Thoracic aorta (tissue), 2 donors: ENCODE measurements at regions not wholly inside any gene's neighbourhood (a gene's known extent, or its start where the extent isn't known, plus 50 kb on each side); places are given as distances from the start of the nearest gene placed in this dataset.

Experiments used
- ATAC-seq: fragments of 150-250 bp; one replicate; pipeline ENCODE4 v1.8.0; 2017; ENCODE audit warnings: low read depth; ENCODE audit not compliant: insufficient number of reproducible peaks, low FRiP score
- DNase-seq: peaks from one replicate; pipeline ENCODE4 v3.0.0-alpha.2; 2020; ENCODE audit warnings: low spot score
- H3K27ac ChIP-seq, 2 donors: fragments of 200-600 bp; sonication (generic); 1 replicate in 1 of 2; 2 replicates in 1 of 2; pipeline ENCODE4 v1.5.1; 2016; ENCODE audit warnings: mild to moderate bottlenecking in 2 of 2, moderate library complexity in 2 of 2
- H3K27me3 ChIP-seq: fragments of 200-600 bp; sonication (generic); replicated peaks from 2 replicates; pipeline ENCODE4 v1.6.0; 2016; ENCODE audit warnings: mild to moderate bottlenecking; ENCODE audit not compliant: insufficient read depth
- H3K36me3 ChIP-seq: fragments of 200-600 bp; sonication (generic); one replicate; pipeline ENCODE4 v1.5.1; 2016
- H3K4me1 ChIP-seq, 2 donors: fragments of 200-600 bp; sonication (generic); 1 replicate in 1 of 2; 2 replicates in 1 of 2; pipeline versions ENCODE4 v1.5.1 to v1.6.0; 2016; ENCODE audit warnings: low read depth in 2 of 2, mild to moderate bottlenecking in 1 of 2; ENCODE audit not compliant: control insufficient read depth in 1 of 2
- H3K4me3 ChIP-seq: fragments of 200-600 bp; sonication (generic); 2 replicates; pipeline ENCODE4 v1.5.1; 2016; ENCODE audit warnings: mild to moderate bottlenecking
- H3K9me3 ChIP-seq: fragments of 200-600 bp; sonication (generic); 2 replicates; pipeline ENCODE4 v1.5.1; 2016
- TF ChIP-seq, protein P1 (sequence below): fragments of 200-600 bp; sonication (generic); IDR thresholded peaks from one replicate; pipeline ENCODE4 v1.5.1; 2019; ENCODE audit warnings: antibody characterized with exemption

DNA sequence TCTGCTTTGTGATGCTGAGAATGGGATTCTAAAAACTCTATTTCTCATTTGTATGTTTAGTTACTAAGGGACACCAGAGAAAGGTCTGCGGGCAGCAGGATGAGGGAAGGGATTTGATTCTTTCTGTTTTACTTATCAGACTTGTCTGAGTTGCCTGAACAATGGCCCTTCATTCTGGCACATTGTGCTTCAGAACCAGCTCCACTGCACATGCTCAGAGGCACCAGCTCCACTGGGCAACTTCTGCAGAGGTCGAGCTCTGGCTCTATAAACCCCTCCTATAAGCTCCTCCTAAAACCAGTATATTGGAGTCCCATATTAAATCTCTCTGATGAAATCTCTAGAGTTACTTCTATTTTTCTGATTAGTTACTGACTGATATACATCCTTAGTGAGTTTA, 453.2 kb upstream of the CDIN1 start:
- no peak overlapping the region for H3K4me3 ChIP-seq
- H3K27me3 ChIP-seq, result no peaks in the 10 kb centered on the region
- H3K36me3 ChIP-seq, result no peaks in the 10 kb centered on the region
- no peak overlapping the region for H3K27ac ChIP-seq
- H3K9me3 ChIP-seq, result no peaks in the 10 kb centered on the region
- DNase-seq (no peak), ATAC-seq (no peak)
- no peaks in the 10 kb centered on the region for H3K4me1 ChIP-seq
- TF ChIP-seq, protein P1, sequence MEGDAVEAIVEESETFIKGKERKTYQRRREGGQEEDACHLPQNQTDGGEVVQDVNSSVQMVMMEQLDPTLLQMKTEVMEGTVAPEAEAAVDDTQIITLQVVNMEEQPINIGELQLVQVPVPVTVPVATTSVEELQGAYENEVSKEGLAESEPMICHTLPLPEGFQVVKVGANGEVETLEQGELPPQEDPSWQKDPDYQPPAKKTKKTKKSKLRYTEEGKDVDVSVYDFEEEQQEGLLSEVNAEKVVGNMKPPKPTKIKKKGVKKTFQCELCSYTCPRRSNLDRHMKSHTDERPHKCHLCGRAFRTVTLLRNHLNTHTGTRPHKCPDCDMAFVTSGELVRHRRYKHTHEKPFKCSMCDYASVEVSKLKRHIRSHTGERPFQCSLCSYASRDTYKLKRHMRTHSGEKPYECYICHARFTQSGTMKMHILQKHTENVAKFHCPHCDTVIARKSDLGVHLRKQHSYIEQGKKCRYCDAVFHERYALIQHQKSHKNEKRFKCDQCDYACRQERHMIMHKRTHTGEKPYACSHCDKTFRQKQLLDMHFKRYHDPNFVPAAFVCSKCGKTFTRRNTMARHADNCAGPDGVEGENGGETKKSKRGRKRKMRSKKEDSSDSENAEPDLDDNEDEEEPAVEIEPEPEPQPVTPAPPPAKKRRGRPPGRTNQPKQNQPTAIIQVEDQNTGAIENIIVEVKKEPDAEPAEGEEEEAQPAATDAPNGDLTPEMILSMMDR, result no peak

DNA sequence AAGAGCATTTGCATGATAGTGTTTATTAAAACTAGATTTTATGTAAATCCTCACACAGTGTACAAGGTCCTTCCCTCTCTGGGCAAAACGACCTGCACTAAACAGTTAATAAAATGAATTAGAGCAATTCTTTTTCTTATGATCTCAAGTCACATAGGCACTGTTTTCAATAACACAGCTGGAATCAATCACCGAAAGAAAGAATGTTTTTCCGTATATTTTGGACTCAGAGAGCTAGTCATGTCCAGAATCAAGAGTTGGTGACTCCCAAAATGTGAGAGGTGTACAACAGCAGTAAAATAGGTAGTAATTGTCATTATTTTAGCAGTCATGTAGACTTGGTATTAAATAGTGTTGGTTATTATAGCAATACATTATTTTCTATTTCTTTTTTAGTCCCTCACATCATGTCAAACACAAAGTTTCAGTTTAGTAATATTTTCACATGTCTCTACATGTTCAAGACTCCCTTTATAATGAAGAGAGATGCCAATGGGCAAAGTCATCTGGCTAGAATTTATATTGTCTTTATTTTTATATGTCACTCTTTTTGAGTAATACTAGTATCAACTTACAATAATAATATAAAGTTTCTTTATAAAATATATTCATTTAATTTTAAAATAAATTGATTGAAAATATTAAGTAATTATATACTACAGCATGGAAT, 448.6 kb upstream of the CDIN1 start:
- no peaks in the 10 kb centered on the region for H3K9me3 ChIP-seq
- H3K27ac ChIP-seq, result no peak overlapping the region
- H3K27me3 ChIP-seq, result no peaks in the 10 kb centered on the region
- no peak overlapping the region for H3K4me3 ChIP-seq
- ATAC-seq, result no peak
- DNase-seq, result no peak
- TF ChIP-seq, protein P1, result no peak
- no peaks in the 10 kb centered on the region for H3K36me3 ChIP-seq
- H3K4me1 ChIP-seq, result no peaks in the 10 kb centered on the region

DNA sequence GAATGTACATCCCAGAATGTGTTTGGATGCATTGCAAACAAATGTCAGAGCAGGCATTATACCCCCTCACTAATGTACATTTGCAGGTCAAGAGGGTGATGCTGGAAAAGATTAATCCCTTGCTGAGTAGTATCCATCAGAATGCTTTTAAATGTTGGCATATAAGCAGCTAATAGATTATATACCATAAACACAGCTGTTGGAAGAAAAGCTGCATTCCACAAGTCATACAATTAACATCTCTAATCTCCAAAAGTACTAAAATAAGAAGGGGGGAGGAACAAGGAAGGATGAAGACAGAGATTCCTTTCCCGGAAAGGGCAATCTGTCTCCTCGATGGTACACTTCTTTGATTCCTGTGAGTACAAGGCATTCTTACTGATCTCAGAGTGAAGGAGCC, 445.7 kb upstream of the CDIN1 start:
- TF ChIP-seq, protein P1, result no peak
- H3K36me3 ChIP-seq, result no peaks in the 10 kb centered on the region
- no peak overlapping the region for H3K4me3 ChIP-seq
- ATAC-seq (no peak), DNase-seq (no peak)
- H3K27me3 ChIP-seq, result no peaks in the 10 kb centered on the region
- peaks cover under 1% of the 10 kb centered on the region for H3K9me3 ChIP-seq
- no peak overlapping the region for H3K27ac ChIP-seq
- H3K4me1 ChIP-seq, result no peaks in the 10 kb centered on the region

DNA sequence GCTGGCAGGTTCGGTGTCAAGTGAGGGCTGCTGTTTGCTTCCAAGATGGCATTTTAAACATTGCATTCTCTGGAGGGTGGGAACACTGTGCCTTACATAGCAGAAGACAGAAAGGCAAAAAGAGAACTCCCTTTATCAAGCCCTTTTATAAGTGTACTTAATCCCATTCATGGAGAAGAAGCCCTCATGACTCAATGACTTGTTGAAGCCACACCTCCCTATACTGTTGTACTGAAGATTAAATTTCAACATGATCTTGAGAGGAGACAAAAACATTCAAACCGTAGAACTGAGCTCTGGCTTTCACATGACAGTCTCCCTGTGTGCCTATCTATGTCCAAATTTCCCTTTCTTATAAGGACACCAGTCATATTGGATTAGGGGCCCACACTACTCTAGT, 443.4 kb upstream of the CDIN1 start:
- H3K9me3 ChIP-seq, result peaks cover 8% of the 10 kb centered on the region
- ATAC-seq (no peak), DNase-seq (no peak)
- TF ChIP-seq, protein P1, result no peak
- H3K4me1 ChIP-seq, result no peaks in the 10 kb centered on the region
- H3K36me3 ChIP-seq, result no peaks in the 10 kb centered on the region
- no peaks in the 10 kb centered on the region for H3K27me3 ChIP-seq
- H3K4me3 ChIP-seq, result no peak overlapping the region
- H3K27ac ChIP-seq, result no peak overlapping the region

DNA sequence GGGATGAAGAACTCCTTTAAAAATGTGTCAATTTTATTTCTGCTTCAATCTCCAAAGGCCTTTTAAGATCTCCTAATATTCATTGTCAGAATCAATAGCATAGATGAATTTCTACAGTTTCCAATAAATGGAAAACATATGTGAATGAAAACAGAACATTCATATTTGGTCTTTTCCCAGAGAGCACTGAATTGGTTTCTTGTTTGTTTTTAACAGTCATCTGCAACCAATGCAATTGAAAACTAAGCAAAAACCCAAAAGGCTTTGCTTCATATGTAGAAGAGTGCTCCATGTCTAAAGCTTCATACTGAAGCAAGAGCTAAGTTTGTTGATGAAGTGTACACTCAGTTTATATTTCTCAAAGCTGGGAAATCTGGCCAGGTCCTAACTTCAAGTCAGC, 426.5 kb upstream of the CDIN1 start:
- Histone ChIP-seq H3K36me3 (no peaks in the 10 kb centered on the region), H3K27me3 (no peaks in the 10 kb centered on the region), H3K9me3 (peaks cover 6% of the 10 kb centered on the region), H3K4me1 (no peaks in the 10 kb centered on the region), H3K4me3 (no peak overlapping the region), H3K27ac (no peak overlapping the region)
- TF ChIP-seq, protein P1, result no peak
- ATAC-seq (no peak), DNase-seq (no peak)
